ENCODE measurements at regions not wholly inside any gene's neighbourhood (a gene's known extent, or its start where the extent isn't known, plus 50 kb on each side); places are given as distances from the start of the nearest gene placed in this dataset.

- DNase-seq: no peak
Measured at GRCh38 chr7:40969641-40970040, 733.2 kb downstream of the INHBA start.

DNA sequence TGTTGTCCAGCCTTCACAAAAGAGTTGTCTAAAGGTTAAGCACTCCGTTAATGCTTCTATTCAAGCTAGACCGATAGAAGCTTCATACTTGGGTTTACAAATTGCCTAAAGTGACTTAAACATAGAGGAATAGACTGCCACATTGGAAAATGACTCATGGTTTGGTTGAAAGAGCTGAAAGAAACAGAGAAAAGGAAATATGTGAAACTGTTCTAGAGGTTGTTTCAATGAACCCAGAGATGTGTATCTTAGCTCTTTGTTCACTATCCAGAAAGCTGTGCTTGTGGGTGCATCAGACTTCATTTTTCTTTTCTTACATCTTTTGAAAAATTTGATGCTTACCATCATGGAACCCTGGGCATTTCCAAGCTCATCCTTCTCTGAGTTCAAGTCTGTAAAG, 736.2 kb downstream of the INHBA start:
- no peak for DNase-seq

GRCh38 chr7:40965774-40966173, 737.1 kb downstream of the INHBA start:
- no peak for DNase-seq

DNA sequence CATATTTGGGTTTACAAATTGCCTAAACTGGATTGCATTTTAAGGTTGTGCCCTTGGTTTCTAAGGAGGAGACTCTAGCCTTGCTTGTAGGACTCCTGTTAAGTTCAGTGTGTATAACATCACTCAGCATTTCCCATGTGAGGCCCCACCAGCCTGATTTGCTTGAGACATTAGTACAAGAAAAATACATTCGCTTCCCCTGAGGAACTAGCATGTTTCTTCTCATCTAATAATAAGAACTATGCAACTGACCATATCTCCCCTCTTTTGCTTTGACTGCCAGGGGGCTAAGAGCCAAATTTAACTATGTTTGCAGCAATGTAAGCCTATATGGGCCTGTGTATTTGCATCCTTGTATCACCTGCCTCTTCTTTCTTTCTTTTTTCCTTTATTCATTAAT, 737.9 kb downstream of the INHBA start:
- DNase-seq: no peak

GRCh38 chr7:40964610-40965009, 738.3 kb downstream of the INHBA start:
- DNase-seq: no peak

- no peak for DNase-seq
Measured at GRCh38 chr7:40959955-40960354, 742.9 kb downstream of the INHBA start.

- DNase-seq: no peak
Measured at GRCh38 chr7:40948239-40948638, 754.7 kb downstream of the INHBA start.

DNA sequence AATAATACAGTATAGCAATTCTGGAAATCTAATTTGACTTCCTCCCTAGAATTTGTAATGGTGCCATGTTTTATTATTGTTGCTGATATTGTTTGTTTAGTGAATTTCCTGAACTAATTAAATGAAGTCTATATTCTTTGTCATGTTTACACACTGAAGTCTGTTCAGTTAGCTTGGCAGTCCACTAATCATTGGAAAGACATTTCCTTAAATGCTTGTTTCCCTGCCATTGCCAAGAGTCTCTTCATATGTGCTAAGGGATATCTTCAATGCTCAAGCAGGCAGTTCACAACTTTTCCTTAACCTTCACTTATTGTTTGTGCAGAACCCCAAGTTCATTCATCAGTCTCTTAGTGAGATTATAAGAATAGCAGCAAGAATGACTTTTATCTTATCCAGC, 755.3 kb downstream of the INHBA start:
- no peak for DNase-seq

GRCh38 chr7:40946549-40946948, 756.3 kb downstream of the INHBA start:
- DNase-seq: no peak

DNA sequence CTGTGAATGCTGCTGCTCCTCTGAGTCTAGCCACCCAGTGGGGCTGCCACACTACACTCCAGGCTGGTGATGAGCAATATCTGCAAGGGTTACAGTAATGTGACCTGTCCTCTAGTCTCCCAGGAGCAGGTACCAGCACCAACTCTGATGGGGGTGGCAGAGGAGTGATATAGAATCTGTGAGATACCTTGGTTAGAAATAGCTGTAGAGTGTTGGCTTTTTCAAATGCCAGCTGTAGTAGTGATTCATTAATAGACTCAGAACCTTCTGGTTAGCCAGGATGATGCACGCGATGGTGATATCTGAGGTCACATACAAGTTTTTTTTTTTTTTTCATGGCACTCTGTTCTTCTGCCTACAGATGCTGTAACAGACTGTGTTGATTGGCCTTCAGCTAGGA, 757.1 kb downstream of the INHBA start:
- DNase-seq: no peak

DNA sequence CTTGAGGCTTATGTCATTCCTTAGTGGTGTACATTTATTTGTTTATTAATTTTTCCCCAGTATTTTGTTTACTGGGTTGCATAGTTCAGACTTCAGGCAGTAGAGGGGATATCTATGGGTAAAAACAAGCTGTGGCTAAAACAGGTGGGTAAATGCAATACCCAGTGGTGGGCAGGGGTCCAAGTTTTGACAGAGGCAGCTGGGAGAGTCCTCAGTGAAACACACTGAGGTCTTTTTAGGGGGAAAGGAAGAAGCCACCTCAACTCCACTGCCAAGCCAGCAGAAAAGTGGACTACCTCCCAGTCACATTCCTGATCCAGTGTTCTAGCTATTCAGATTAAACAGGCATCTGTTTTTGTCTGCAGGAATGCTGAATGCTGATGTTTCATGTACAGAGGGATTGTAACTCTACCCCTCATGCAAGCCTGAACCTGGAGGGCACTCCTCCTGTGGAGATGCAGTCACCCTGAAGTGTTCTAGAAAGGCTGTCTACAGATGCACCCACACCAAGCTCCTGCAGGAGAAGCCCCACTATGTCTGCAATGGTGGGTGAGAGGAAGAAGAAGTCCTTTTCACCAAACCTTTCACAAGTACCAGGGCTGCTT, 757.8 kb downstream of the INHBA start:
- no peak for DNase-seq

- DNase-seq: no peak
Measured at GRCh38 chr7:40937879-40938278, 765.0 kb downstream of the INHBA start.

- DNase-seq: no peak
Measured at GRCh38 chr7:40935435-40935834, 767.5 kb downstream of the INHBA start.

DNA sequence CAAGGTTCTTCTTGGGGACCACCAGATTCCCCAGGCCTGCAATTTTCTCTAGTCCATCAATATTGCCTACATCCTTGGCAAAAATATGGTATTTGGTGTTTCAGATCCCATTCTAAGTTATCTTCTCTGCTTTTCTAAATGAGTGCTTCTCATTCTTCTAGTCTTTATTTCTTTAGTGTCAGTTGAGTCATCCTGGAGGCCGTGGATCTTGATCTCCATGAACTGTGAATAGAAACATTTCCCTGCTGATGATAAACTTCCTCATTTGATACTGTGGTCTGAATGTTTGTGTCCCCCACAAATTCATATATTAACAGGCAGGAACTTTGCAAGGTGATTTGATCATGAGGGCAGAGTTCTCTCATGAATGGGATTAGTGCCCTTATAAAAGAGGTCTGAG, 779.3 kb downstream of the INHBA start:
- no peak for DNase-seq

- DNase-seq: no peak
Measured at GRCh38 chr7:40922316-40922670, 780.6 kb downstream of the INHBA start.

- DNase-seq: no peak
Measured at GRCh38 chr7:40921589-40922315, 781.1 kb downstream of the INHBA start.

GRCh38 chr7:40918701-40919271, 784.0 kb downstream of the SUGCT start:
- no peak for DNase-seq

- no peak for DNase-seq
Measured at GRCh38 chr7:40916813-40917212, 782.0 kb downstream of the SUGCT start.

DNA sequence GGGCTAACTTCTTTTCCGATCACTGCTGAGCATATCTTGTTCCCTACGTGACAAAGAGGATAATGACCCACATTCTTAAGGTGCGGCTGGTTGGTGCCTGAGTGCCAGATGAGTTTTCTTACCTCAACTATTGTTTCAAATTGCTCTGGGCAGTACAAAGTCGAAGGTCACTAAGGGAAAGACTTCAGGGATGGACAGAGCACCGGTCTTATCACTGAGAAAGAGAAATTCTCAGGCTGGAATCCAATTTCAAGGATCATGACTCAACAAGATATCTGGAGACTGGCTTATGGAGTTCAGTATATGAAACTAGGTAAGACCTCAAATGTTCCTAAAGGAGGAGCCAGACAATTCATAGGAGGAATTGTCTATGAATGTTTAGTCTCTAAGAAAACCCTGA, 780.3 kb downstream of the SUGCT start:
- DNase-seq: no peak

Data from NCI-H446 (cell line).